Activated B cell treated with CpG ODN at 0.5 μM for 24 hours (primary cell): ENCODE measurements at regions not wholly inside any gene's neighbourhood (a gene's known extent, or its start where the extent isn't known, plus 50 kb on each side); places are given as distances from the start of the nearest gene placed in this dataset.

Experiments
- ATAC-seq: fragments of 200-7000 bp; cut with Tn5 transposase; one replicate; pipeline ENCODE4 v1.10.0; 2021; ENCODE audit warnings: low read depth, mild to moderate bottlenecking, moderate library complexity
- CTCF ChIA-PET: fragments of 350-600 bp; sonication (Branson Sonifier 250); formaldehyde crosslinking; loops from one replicate; lab custom pipeline; 2021; ENCODE audit warnings: antibody characterized with exemption; lab: Charles Lee
- POLR2A ChIA-PET: fragments of 350-600 bp; sonication (Branson Sonifier 250); formaldehyde crosslinking; loops from one replicate; lab custom pipeline; 2021; ENCODE audit warnings: antibody characterized with exemption; lab: Charles Lee
- DNase-seq: peaks from one replicate; pipeline ENCODE4 v3.0.0; 2022
- H3K27ac Mint-ChIP-seq: one replicate; pipeline ENCODE4 v1.8.0; 2020; ENCODE audit warnings: mixed read lengths
- H3K27me3 Mint-ChIP-seq: one replicate; pipeline ENCODE4 v1.8.0; 2021; ENCODE audit warnings: mixed read lengths
- H3K36me3 Mint-ChIP-seq: one replicate; pipeline ENCODE4 v1.8.0; 2021; ENCODE audit warnings: low read depth, mixed read lengths
- H3K4me1 Mint-ChIP-seq: one replicate; pipeline ENCODE4 v1.8.0; 2021; ENCODE audit warnings: mixed read lengths
- H3K4me3 Mint-ChIP-seq: one replicate; pipeline ENCODE4 v1.8.0; 2020; ENCODE audit warnings: mild to moderate bottlenecking, mixed read lengths
- H3K9me3 Mint-ChIP-seq: one replicate; pipeline ENCODE4 v1.8.0; 2020; ENCODE audit warnings: mixed read lengths
- intact Hi-C: fragments of 100-400 bp; cut with micrococcal nuclease; formaldehyde crosslinking; loops from one replicate; pipeline ENCODE4 v1.15.1; 2024
- TF ChIP-seq, protein P1 (sequence below): fragments of 200-600 bp; IDR thresholded peaks from one replicate; pipeline ENCODE4 v1.8.0; 2022; ENCODE audit warnings: antibody characterized with exemption, mild to moderate bottlenecking

DNA sequence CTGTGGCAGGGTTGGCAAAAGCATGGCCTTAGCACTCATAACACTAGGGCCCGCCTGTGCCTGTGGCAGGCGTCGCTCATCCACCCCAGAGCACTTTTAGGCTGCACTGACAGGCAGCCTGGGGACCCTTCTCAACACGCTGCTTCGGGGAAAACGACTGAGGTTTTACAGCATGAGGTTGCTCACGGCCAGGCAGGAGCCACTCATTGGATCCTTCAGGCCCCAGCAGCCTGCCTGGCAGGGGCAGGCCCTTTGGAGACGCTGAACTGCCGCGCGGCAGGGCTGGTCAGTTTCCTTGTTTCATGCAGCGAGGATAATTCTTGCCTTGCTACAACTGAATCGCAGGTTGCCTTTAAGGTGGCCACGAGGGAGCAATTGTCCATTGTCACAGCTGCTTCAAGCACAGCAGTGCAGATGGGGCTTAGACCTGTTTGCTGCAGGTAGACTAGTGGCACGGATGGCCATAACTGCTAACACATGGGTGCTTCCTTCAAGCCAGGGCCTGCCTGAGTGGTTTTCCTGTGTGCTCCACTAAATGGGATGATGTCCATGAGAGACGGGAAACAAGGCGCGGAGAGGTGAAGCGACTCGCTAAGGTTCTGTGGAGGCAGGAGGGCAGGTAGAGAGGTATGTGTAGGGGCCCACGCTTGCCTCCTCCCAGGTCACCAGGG is 49.9 kb upstream of the HS6ST1 start:
- TF ChIP-seq, protein P1, sequence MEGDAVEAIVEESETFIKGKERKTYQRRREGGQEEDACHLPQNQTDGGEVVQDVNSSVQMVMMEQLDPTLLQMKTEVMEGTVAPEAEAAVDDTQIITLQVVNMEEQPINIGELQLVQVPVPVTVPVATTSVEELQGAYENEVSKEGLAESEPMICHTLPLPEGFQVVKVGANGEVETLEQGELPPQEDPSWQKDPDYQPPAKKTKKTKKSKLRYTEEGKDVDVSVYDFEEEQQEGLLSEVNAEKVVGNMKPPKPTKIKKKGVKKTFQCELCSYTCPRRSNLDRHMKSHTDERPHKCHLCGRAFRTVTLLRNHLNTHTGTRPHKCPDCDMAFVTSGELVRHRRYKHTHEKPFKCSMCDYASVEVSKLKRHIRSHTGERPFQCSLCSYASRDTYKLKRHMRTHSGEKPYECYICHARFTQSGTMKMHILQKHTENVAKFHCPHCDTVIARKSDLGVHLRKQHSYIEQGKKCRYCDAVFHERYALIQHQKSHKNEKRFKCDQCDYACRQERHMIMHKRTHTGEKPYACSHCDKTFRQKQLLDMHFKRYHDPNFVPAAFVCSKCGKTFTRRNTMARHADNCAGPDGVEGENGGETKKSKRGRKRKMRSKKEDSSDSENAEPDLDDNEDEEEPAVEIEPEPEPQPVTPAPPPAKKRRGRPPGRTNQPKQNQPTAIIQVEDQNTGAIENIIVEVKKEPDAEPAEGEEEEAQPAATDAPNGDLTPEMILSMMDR, result no peak
- intact Hi-C loops, result no loop called here
- Mint-ChIP-seq H3K27ac (no peak overlapping the region), H3K4me3 (no peak overlapping the region), H3K9me3 (no peaks in the 10 kb centered on the region), H3K36me3 (no peaks in the 10 kb centered on the region), H3K27me3 (no peaks in the 10 kb centered on the region), H3K4me1 (no peaks in the 10 kb centered on the region)
- CTCF ChIA-PET, result no interaction called here
- POLR2A ChIA-PET, result no interaction called here
- DNase-seq (no peak), ATAC-seq (no peak)

DNA sequence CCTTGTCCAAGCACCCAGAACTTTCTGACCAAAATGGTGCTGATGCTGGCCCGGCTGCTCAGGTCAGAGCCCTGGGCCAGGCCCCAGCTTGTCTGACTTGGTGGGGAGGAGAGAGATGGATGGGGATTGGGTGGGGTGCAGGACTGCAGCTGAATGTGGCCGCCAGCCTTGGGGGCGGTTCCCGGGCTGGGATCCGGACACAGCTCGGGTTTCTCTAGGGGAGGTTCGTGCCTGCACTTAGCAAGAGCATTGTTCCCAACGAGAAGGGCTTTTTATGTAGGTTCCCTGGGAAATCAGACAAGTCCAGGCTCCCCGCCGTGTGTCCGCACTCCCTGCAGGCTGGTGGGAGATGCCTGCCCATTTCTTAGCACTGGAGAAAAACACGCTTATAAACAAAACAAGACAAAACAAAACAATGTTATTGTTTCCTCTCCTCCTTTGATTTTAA is 50.5 kb upstream of the HS6ST1 start:
- Mint-ChIP-seq H3K4me3 (no peak overlapping the region), H3K9me3 (no peaks in the 10 kb centered on the region), H3K27me3 (no peaks in the 10 kb centered on the region), H3K4me1 (no peaks in the 10 kb centered on the region), H3K27ac (no peak overlapping the region), H3K36me3 (no peaks in the 10 kb centered on the region)
- ChIA-PET POLR2A (no interaction called here), CTCF (no interaction called here)
- DNase-seq (no peak), ATAC-seq (no peak)
- intact Hi-C loops, result no loop called here
- TF ChIP-seq, protein P1, result no peak

DNA sequence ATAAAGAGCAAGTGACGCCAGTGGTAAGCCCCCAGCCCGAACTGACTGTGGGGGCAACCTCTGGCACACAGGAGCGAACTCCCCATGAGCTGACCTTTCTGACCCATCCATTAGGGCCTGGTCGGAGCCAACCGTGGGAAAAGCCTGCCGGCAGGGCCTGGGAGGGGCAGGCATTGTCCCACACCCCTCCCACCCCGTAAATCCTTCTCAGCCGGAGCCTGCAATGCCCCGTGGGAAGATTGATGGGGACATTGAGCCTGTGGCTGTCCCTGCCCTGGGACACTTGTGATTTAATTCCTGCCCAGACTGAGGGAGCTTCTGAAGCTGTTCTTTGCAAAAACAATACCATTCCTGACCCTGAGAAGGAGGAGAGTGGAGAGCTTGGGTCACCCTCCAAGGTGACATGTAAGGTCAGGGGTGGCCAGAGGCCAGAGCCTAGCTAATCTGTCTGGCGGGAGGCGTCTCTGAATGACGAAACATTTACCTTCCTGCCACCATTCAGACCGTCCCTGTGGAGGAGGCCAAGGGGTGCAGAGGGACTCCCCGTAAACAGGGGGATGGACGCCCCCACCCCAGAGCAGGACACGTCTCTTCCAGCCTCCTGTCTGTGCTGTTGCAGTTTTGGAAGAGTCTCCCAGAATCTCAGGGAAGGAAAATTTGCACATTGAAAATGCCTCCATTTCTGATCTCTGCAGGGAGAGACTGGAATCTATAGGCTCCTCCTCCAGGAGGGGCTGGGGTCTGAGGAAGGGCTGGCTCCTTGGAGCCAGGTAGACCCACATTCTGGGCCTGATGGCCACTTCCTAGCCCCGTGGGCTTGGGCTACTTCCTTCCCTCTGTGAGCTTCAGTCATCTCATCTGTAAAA is 51.2 kb upstream of the HS6ST1 start:
- TF ChIP-seq, protein P1, result no peak
- POLR2A ChIA-PET, result no interaction called here
- no peaks in the 10 kb centered on the region for H3K4me1 Mint-ChIP-seq
- no peaks in the 10 kb centered on the region for H3K36me3 Mint-ChIP-seq
- no peak for DNase-seq
- no peaks in the 10 kb centered on the region for H3K9me3 Mint-ChIP-seq
- intact Hi-C loops, result no loop called here
- H3K4me3 Mint-ChIP-seq, result no peak overlapping the region
- ATAC-seq, result no peak
- no peak overlapping the region for H3K27ac Mint-ChIP-seq
- no peaks in the 10 kb centered on the region for H3K27me3 Mint-ChIP-seq
- CTCF ChIA-PET, result no interaction called here

DNA sequence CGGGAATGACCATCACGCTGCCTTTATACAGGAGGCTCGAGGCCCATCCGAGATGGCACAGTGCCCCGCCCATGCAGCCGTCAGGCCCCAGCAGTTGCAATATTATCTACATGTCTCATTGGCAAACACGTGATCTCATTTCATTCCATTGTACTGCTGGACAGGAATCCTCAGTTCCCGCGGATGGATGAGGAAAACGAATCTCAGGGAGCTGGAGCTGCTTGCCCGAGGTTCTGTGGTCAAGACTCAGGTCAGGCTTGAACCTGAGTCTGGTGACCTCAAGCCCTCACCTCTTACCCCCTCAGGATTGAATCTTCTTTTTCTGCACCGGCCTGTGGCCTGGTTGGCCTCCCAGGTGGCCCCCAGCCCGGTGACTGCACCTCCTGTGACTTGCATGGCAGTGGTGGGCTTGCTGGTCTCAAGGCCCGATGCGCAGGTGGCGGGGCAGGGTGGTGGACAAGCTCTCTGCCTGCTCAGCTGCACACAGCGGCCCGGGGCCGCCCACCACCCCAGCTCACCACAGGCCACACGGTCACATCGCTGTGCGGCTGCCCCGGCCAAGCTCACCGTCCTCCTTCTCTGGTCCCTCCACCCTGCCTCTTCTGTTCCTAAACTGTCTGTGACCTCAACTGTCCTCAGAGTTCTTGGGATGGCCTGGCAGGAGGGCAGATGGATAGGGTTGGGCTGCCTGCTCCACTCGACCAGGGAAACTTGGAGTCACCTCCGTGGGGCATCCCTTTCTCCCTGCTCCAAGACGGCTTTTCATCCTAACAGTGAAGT is 52.0 kb upstream of the HS6ST1 start:
- Mint-ChIP-seq H3K27ac (no peak overlapping the region), H3K4me3 (no peak overlapping the region), H3K4me1 (no peaks in the 10 kb centered on the region), H3K27me3 (no peaks in the 10 kb centered on the region), H3K9me3 (no peaks in the 10 kb centered on the region), H3K36me3 (no peaks in the 10 kb centered on the region)
- DNase-seq (no peak), ATAC-seq (no peak)
- ChIA-PET POLR2A (no interaction called here), CTCF (no interaction called here)
- intact Hi-C loops, result no loop called here
- TF ChIP-seq, protein P1, result no peak

DNA sequence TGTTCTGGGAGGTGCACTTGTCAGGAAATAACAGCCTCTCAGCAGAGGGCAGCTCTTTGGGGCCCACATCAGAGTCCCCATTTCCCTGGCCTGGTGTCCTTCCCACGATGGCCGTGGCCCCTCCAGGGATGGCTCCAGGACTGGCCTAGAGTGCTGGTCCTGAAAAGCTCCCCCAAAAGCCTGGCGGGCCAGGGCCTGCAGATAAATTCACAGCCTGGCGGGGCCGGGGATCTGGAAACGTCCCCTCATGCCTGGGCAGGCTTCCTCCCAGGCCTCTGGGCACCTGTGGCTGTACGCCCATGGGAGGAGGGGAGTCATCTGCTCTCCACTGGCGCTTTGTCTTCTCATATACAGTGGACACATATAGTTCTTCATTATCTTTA is 52.6 kb upstream of the HS6ST1 start:
- intact Hi-C loops, result no loop called here
- TF ChIP-seq, protein P1, result no peak
- Mint-ChIP-seq H3K27ac (no peak overlapping the region), H3K27me3 (no peaks in the 10 kb centered on the region), H3K4me1 (no peaks in the 10 kb centered on the region), H3K9me3 (no peaks in the 10 kb centered on the region), H3K36me3 (no peaks in the 10 kb centered on the region), H3K4me3 (no peak overlapping the region)
- ATAC-seq, result no peak
- no peak for DNase-seq
- POLR2A ChIA-PET, result no interaction called here
- CTCF ChIA-PET, result no interaction called here
